Panc1 (cell line): ENCODE measurements at regions not wholly inside any gene's neighbourhood (a gene's known extent, or its start where the extent isn't known, plus 50 kb on each side); places are given as distances from the start of the nearest gene placed in this dataset.

Experiments used
- ATAC-seq: fragments of 200-7000 bp; cut with Tn5 transposase; 2 replicates; pipeline ENCODE4 v1.9.1; 2020; ENCODE audit warnings: mild to moderate bottlenecking, moderate library complexity
- BruUV-seq: library from RNA; stranded (reverse); fragments of 400-500 nt; replicated peaks from 2 replicates; lab custom pipeline; 2021; lab: Mats Ljungman, UMichigan
- CTCF ChIA-PET: fragments of 300-600 bp; sonication (Branson Sonifier 250); formaldehyde crosslinking; loops from one replicate; lab custom pipeline; 2022; ENCODE audit warnings: antibody characterized with exemption; lab: Charles Lee
- POLR2A ChIA-PET: fragments of 300-600 bp; sonication (Branson Sonifier 250); formaldehyde crosslinking; loops from one replicate; lab custom pipeline; 2022; ENCODE audit warnings: antibody characterized with exemption; lab: Charles Lee
- DNase-seq: peaks from one replicate; pipeline ENCODE4 v3.0.0-alpha.2; 2010; ENCODE audit warnings: low read depth, low spot score
- H3K27ac ChIP-seq: 2 replicates; pipeline ENCODE4 v1.5.1; 2011; ENCODE audit warnings: mild to moderate bottlenecking, low read length, inconsistent platforms
- H3K27me3 ChIP-seq: fragments of 200-500 bp; sonication (Bioruptor generic); 2 replicates; pipeline ENCODE4 v1.6.0; 2014; ENCODE audit warnings: low read length, inconsistent platforms; ENCODE audit not compliant: control insufficient read depth, insufficient read depth
- H3K36me3 ChIP-seq: fragments of 200-500 bp; sonication (Bioruptor generic); 2 replicates; pipeline ENCODE4 v1.5.1; 2014; ENCODE audit warnings: inconsistent platforms, mild to moderate bottlenecking, low read length, moderate library complexity; ENCODE audit not compliant: control insufficient read depth, insufficient read depth
- H3K4me1 ChIP-seq: 2 replicates; pipeline ENCODE4 v1.5.1; 2011; ENCODE audit warnings: inconsistent platforms, mild to moderate bottlenecking, low read length, moderate library complexity; ENCODE audit not compliant: control insufficient read depth, insufficient read depth
- H3K4me3 ChIP-seq, 2 experiments: 2 replicates each; pipeline ENCODE4 v1.5.1; 2011 to 2012; ENCODE audit warnings: low read depth in 2 of 2, low read length in 2 of 2, mild to moderate bottlenecking in 2 of 2, inconsistent platforms in 1 of 2, moderate library complexity in 1 of 2
- H3K9me3 ChIP-seq: fragments of 200-500 bp; sonication (Bioruptor generic); 2 replicates; pipeline ENCODE4 v1.5.1; 2014; ENCODE audit warnings: low read depth, mild to moderate bottlenecking, inconsistent platforms, low read length, moderate library complexity; ENCODE audit not compliant: control insufficient read depth, insufficient read depth
- CTCF ChIP-seq: fragments of 450-650 bp; IDR thresholded peaks from 2 replicates; pipeline ENCODE4 v1.5.1; 2017; ENCODE audit warnings: mild to moderate bottlenecking
- POLR2AphosphoS5 ChIP-seq: IDR thresholded peaks from 2 replicates; pipeline ENCODE4 v1.6.1; 2012; ENCODE audit warnings: mild to moderate bottlenecking, low read depth, low read length, moderate library complexity
- SIN3A ChIP-seq: IDR thresholded peaks from 2 replicates; pipeline ENCODE4 v1.6.1; 2012; ENCODE audit warnings: low read depth, mild to moderate bottlenecking, low read length, moderate library complexity, borderline replicate concordance; ENCODE audit not compliant: insufficient read depth
- TCF7L2 ChIP-seq: IDR thresholded peaks from 2 replicates; pipeline ENCODE4 v1.6.1; 2011; ENCODE audit warnings: mild to moderate bottlenecking, low read depth, low read length, inconsistent platforms
- in situ Hi-C: cut with HindIII; loops from 2 replicates; pipeline ENCODE4 v1.10.0; 2016; ENCODE audit warnings: low sequenced_read_pairs, low pct_unique_long_range_greater_than_20kb
- intact Hi-C: fragments of 100-400 bp; cut with micrococcal nuclease; formaldehyde crosslinking; loops from one replicate; pipeline ENCODE4 v1.10.0; 2022; ENCODE audit not compliant: unreplicated experiment
- TF ChIP-seq, protein P1 (sequence below), 2 experiments: IDR thresholded peaks; 2 replicates each; pipeline ENCODE4 v1.6.1; 2011 to 2012; ENCODE audit warnings: low read depth in 2 of 2, control low read depth in 1 of 2, low read length in 1 of 2, mild to moderate bottlenecking in 1 of 2, moderate library complexity in 1 of 2; ENCODE audit not compliant: insufficient read depth in 1 of 2

DNA sequence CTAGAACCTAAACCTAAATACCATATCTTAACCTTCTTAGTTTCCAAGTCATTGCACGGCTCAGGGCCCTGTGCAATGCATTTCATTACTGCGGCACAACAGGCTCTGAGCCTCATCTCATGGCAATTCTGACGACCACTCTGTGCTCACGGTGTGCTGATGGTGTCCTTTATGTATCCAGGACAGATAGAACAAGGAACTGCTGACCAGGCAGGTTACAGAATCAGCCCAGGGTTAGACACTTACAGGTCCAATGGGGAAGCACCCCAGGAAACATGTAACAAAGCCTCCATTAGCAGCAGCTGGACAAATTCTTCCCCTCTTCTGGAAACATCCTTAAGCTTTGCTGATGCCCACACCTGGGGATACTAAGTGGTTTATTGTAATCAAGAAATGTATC lies 91.9 kb upstream of the NSMCE3 start:
- no peak overlapping the region for H3K4me3 ChIP-seq
- BruUV-seq = no TSS peak
- in situ Hi-C loops (no loop called here), intact Hi-C loops (no loop called here)
- H3K27me3 ChIP-seq = no peaks in the 10 kb centered on the region; the same call in none of the 2 replicates
- no peaks in the 10 kb centered on the region for H3K4me1 ChIP-seq
- ATAC-seq = no peak
- no peaks in the 10 kb centered on the region for H3K36me3 ChIP-seq
- TF ChIP-seq CTCF (no peak), POLR2AphosphoS5 (no peak), SIN3A (no peak), TCF7L2 (no peak)
- TF ChIP-seq, protein P1, sequence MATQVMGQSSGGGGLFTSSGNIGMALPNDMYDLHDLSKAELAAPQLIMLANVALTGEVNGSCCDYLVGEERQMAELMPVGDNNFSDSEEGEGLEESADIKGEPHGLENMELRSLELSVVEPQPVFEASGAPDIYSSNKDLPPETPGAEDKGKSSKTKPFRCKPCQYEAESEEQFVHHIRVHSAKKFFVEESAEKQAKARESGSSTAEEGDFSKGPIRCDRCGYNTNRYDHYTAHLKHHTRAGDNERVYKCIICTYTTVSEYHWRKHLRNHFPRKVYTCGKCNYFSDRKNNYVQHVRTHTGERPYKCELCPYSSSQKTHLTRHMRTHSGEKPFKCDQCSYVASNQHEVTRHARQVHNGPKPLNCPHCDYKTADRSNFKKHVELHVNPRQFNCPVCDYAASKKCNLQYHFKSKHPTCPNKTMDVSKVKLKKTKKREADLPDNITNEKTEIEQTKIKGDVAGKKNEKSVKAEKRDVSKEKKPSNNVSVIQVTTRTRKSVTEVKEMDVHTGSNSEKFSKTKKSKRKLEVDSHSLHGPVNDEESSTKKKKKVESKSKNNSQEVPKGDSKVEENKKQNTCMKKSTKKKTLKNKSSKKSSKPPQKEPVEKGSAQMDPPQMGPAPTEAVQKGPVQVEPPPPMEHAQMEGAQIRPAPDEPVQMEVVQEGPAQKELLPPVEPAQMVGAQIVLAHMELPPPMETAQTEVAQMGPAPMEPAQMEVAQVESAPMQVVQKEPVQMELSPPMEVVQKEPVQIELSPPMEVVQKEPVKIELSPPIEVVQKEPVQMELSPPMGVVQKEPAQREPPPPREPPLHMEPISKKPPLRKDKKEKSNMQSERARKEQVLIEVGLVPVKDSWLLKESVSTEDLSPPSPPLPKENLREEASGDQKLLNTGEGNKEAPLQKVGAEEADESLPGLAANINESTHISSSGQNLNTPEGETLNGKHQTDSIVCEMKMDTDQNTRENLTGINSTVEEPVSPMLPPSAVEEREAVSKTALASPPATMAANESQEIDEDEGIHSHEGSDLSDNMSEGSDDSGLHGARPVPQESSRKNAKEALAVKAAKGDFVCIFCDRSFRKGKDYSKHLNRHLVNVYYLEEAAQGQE (IDR thresholded peaks at IDR 0.05; ENCODE audit: insufficient read depth in 1 of 2, low read depth in 2 of 2, low read length in 1 of 2) = no peak
- ChIA-PET POLR2A (no interaction called here), CTCF (no interaction called here)
- H3K9me3 ChIP-seq = no peaks in the 10 kb centered on the region
- H3K27ac ChIP-seq = no peak overlapping the region
- DNase-seq = no peak

GRCh38 chr15:29360152-29360551 lies 90.5 kb upstream of the NSMCE3 start:
- H3K27ac ChIP-seq = no peak overlapping the region
- H3K4me3 ChIP-seq = no peak overlapping the region
- H3K36me3 ChIP-seq = no peaks in the 10 kb centered on the region
- no peak for DNase-seq
- no TSS peak for BruUV-seq
- ChIA-PET CTCF (no interaction called here), POLR2A (no interaction called here)
- in situ Hi-C loops = no loop called here
- TF ChIP-seq, protein P1 (IDR thresholded peaks at IDR 0.05; ENCODE audit: insufficient read depth in 1 of 2, low read depth in 2 of 2, low read length in 1 of 2) = no peak
- TF ChIP-seq SIN3A = no peak
- no peak for TF ChIP-seq POLR2AphosphoS5
- no peak for TF ChIP-seq TCF7L2
- no peak for TF ChIP-seq CTCF
- H3K27me3 ChIP-seq = no peaks in the 10 kb centered on the region; the same call in none of the 2 replicates
- H3K4me1 ChIP-seq = no peaks in the 10 kb centered on the region
- intact Hi-C loops = no loop called here
- ATAC-seq = no peak
- no peaks in the 10 kb centered on the region for H3K9me3 ChIP-seq
